ENCODE measurements at regions not wholly inside any gene's neighbourhood (a gene's known extent, or its start where the extent isn't known, plus 50 kb on each side); places are given as distances from the start of the nearest gene placed in this dataset.

GRCh38 chr14:84112589-84112988 lies 1417.4 kb upstream of the FLRT2 start:
- DNase-seq (ENCODE audit: extremely low read depth, insufficient read length) = no peak
- Histone ChIP-seq H3K36me3 (ENCODE audit: control insufficient read depth, insufficient read depth, low read length) (no peaks in the 10 kb centered on the region), H3K4me3 (replicated peaks; ENCODE audit: low read depth, low read length) (no peak overlapping the region), H3K27me3 (replicated peaks; ENCODE audit: control insufficient read depth, insufficient read depth, low read length) (no peaks in the 10 kb centered on the region)
- no peak for TF ChIP-seq CTCF (IDR thresholded peaks at IDR 0.05; ENCODE audit: insufficient read depth, low read length, poor library complexity, severe bottlenecking)

DNA sequence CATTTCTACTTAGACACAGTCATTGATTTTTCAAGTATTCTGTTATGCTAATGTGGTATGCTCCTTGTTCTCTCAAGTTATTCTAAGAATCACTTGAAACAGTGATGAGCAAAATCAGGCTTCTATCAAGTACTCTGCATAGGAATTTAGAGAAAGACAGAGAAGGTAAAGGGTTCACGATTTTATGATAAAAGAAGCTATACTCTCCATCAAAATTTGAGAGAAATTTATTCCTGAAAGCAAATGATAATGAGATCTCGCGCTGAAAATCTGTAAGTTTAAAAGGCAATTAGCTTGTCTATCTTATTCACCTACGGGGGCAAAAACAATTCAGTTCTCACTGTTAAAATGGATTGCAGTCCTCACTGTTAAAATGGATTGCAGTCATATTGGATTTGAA lies 1404.3 kb upstream of the FLRT2 start:
- TF ChIP-seq CTCF (IDR thresholded peaks at IDR 0.05; ENCODE audit: insufficient read depth, low read length, poor library complexity, severe bottlenecking) = no peak
- Histone ChIP-seq H3K4me3 (replicated peaks; ENCODE audit: low read depth, low read length) (no peak overlapping the region), H3K36me3 (ENCODE audit: control insufficient read depth, insufficient read depth, low read length) (no peaks in the 10 kb centered on the region), H3K27me3 (replicated peaks; ENCODE audit: control insufficient read depth, insufficient read depth, low read length) (no peaks in the 10 kb centered on the region)
- no peak for DNase-seq (ENCODE audit: extremely low read depth, insufficient read length)

DNA sequence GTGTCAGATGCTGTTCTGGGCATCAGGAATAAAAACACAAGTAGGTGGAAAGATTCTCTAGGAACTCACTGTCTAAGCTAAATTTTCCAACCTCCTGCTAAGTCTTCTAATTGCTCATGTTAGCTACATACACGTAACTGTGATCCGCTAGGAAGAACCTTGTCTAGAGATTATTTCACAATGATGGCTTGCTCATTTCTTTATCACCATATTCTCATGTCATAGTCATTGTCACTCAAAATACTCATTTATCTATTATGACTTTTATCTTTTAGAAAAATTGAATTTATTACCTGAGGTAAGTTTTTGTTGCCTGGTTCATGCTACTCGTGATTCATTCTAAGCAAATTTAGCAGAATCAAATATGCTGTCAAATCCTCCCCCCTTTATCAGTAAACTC lies 1402.4 kb upstream of the FLRT2 start:
- no peak overlapping the region for H3K4me3 ChIP-seq (replicated peaks; ENCODE audit: low read depth, low read length)
- TF ChIP-seq CTCF (IDR thresholded peaks at IDR 0.05; ENCODE audit: insufficient read depth, low read length, poor library complexity, severe bottlenecking) = no peak
- no peaks in the 10 kb centered on the region for H3K27me3 ChIP-seq (replicated peaks; ENCODE audit: control insufficient read depth, insufficient read depth, low read length)
- H3K36me3 ChIP-seq (ENCODE audit: control insufficient read depth, insufficient read depth, low read length) = no peaks in the 10 kb centered on the region
- no peak for DNase-seq (ENCODE audit: extremely low read depth, insufficient read length)

DNA sequence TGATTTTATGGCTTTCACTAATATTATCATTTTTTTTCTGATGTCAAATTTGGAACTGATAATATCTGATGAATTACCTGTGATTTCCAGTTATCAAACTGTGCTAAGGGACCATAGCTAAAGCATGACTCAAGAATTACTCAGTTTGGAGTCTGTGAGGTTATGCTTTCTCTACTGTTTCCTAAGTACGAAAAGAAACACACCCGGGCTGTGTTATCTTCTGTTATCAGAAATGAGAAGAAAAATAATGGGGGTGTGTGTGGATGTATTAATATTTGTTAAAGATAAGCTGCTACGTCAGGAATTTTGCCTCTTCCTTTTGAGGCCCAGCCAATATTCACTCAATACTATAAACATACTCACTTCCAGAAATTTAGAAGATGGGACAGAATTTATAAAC lies 1401.9 kb upstream of the FLRT2 start:
- no peak for TF ChIP-seq CTCF (IDR thresholded peaks at IDR 0.05; ENCODE audit: insufficient read depth, low read length, poor library complexity, severe bottlenecking)
- Histone ChIP-seq H3K27me3 (replicated peaks; ENCODE audit: control insufficient read depth, insufficient read depth, low read length) (no peaks in the 10 kb centered on the region), H3K4me3 (replicated peaks; ENCODE audit: low read depth, low read length) (no peak overlapping the region), H3K36me3 (ENCODE audit: control insufficient read depth, insufficient read depth, low read length) (no peaks in the 10 kb centered on the region)
- DNase-seq (ENCODE audit: extremely low read depth, insufficient read length) = no peak

- no peak overlapping the region for H3K4me3 ChIP-seq (replicated peaks; ENCODE audit: low read depth, low read length)
- no peaks in the 10 kb centered on the region for H3K36me3 ChIP-seq (ENCODE audit: control insufficient read depth, insufficient read depth, low read length)
- DNase-seq (ENCODE audit: extremely low read depth, insufficient read length) = no peak
- H3K27me3 ChIP-seq (replicated peaks; ENCODE audit: control insufficient read depth, insufficient read depth, low read length) = no peaks in the 10 kb centered on the region
- TF ChIP-seq CTCF (IDR thresholded peaks at IDR 0.05; ENCODE audit: insufficient read depth, low read length, poor library complexity, severe bottlenecking) = no peak
Observed at GRCh38 chr14:84129007-84129406, 1400.9 kb upstream of the FLRT2 start.

GRCh38 chr14:84129941-84130340 lies 1400.0 kb upstream of the FLRT2 start:
- DNase-seq (ENCODE audit: extremely low read depth, insufficient read length) = no peak
- no peaks in the 10 kb centered on the region for H3K27me3 ChIP-seq (replicated peaks; ENCODE audit: control insufficient read depth, insufficient read depth, low read length)
- H3K4me3 ChIP-seq (replicated peaks; ENCODE audit: low read depth, low read length) = no peak overlapping the region
- no peaks in the 10 kb centered on the region for H3K36me3 ChIP-seq (ENCODE audit: control insufficient read depth, insufficient read depth, low read length)
- TF ChIP-seq CTCF (IDR thresholded peaks at IDR 0.05; ENCODE audit: insufficient read depth, low read length, poor library complexity, severe bottlenecking) = no peak
